ENCODE measurements at regions not wholly inside any gene's neighbourhood (a gene's known extent, or its start where the extent isn't known, plus 50 kb on each side); places are given as distances from the start of the nearest gene placed in this dataset.
"Not testable (repeated sequence)": the region's sequence is repeated elsewhere in the genome, so short reads cannot be mapped to it uniquely, and the experiment has no call there.

DNA sequence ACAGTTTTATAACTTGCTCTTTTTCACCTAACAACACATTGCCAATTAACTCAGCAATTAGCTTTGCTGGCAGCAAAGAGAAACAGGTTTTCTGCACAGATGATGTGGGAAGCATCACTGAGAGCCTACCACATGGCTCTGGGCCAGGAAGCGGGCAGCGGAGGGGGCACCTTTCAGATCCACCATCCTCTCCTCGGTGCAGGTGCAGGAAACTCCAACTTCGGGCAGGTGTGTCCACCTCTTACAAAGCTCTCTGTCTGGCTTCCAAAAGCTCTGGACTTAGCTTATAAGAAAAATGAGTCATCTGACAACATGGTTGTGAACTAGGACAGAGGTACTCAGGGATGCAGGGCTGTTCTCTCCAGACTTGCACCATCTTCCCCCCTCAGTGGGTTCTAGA is 77.0 kb downstream of the RPS6KA4 start:
- peaks cover 11% of the 10 kb centered on the region; the same call in 1 of the 2 replicates for H3K27me3 ChIP-seq (ENCODE audit: insufficient read depth, low read length)
- H3K36me3 ChIP-seq (ENCODE audit: insufficient read depth, low read length): no peaks in the 10 kb centered on the region
- H3K9me2 ChIP-seq (ENCODE audit: low read depth, low read length): no peaks in the 10 kb centered on the region
- H3K4me2 ChIP-seq (ENCODE audit: low read length): no peak overlapping the region
- H3K4me3 ChIP-seq (ENCODE audit: low read depth, low read length, poor library complexity, severe bottlenecking): no peak overlapping the region
- no peak overlapping the region for H3K9ac ChIP-seq (ENCODE audit: low read length)
- no peak overlapping the region for H3K27ac ChIP-seq (ENCODE audit: low read depth, low read length, poor library complexity, severe bottlenecking)
- H3F3A ChIP-seq (ENCODE audit: insufficient read depth, low read length): no peaks in the 10 kb centered on the region
- no peaks in the 10 kb centered on the region for H3K4me1 ChIP-seq (ENCODE audit: insufficient read depth, low read length, severe bottlenecking)
- H3K9me3 ChIP-seq (ENCODE audit: low read length): no peaks in the 10 kb centered on the region
- no peaks in the 10 kb centered on the region for H3K79me2 ChIP-seq (ENCODE audit: insufficient read depth, low read length)
- H4K20me1 ChIP-seq (ENCODE audit: insufficient read depth, low read length): no peaks in the 10 kb centered on the region
- no peak for TF ChIP-seq EZH2 (IDR thresholded peaks at IDR 0.05; ENCODE audit: borderline replicate concordance, low read length)
- H2AFZ ChIP-seq (ENCODE audit: low read length): no peak overlapping the region

DNA sequence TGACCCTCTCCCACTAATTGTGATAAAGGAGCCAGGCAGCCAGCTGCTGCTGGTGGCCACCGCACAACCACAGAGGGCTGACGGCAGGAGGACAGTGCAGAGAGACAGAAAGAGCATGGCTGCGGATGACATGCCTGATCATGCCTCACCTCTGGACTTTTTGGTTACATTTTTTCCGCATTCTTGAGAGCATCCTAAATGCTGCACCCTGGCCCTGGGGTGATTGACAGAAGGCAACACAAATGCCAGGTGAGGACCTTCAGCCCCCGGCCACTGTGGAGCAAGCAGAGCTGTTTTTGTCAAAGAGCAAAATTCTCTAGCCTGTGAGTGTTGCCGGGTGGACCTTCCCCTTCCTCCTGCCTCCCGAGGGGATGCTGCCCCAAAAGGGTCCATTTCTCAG is 78.5 kb downstream of the RPS6KA4 start:
- Histone ChIP-seq H3K27me3 (ENCODE audit: insufficient read depth, low read length) (peaks cover 5% of the 10 kb centered on the region; the same call in 1 of the 2 replicates), H3K9me2 (ENCODE audit: low read depth, low read length) (no peaks in the 10 kb centered on the region), H3K4me3 (ENCODE audit: low read depth, low read length, poor library complexity, severe bottlenecking) (no peak overlapping the region), H3K79me2 (ENCODE audit: insufficient read depth, low read length) (no peaks in the 10 kb centered on the region), H3K9ac (ENCODE audit: low read length) (no peak overlapping the region), H3K27ac (ENCODE audit: low read depth, low read length, poor library complexity, severe bottlenecking) (no peak overlapping the region), H2AFZ (ENCODE audit: low read length) (no peak overlapping the region), H3K4me1 (ENCODE audit: insufficient read depth, low read length, severe bottlenecking) (no peaks in the 10 kb centered on the region), H4K20me1 (ENCODE audit: insufficient read depth, low read length) (no peaks in the 10 kb centered on the region), H3K36me3 (ENCODE audit: insufficient read depth, low read length) (no peaks in the 10 kb centered on the region), H3K9me3 (ENCODE audit: low read length) (no peaks in the 10 kb centered on the region), H3F3A (ENCODE audit: insufficient read depth, low read length) (no peaks in the 10 kb centered on the region), H3K4me2 (ENCODE audit: low read length) (no peak overlapping the region)
- TF ChIP-seq EZH2 (IDR thresholded peaks at IDR 0.05; ENCODE audit: borderline replicate concordance, low read length): no peak
- TF ChIP-seq, protein P1, sequence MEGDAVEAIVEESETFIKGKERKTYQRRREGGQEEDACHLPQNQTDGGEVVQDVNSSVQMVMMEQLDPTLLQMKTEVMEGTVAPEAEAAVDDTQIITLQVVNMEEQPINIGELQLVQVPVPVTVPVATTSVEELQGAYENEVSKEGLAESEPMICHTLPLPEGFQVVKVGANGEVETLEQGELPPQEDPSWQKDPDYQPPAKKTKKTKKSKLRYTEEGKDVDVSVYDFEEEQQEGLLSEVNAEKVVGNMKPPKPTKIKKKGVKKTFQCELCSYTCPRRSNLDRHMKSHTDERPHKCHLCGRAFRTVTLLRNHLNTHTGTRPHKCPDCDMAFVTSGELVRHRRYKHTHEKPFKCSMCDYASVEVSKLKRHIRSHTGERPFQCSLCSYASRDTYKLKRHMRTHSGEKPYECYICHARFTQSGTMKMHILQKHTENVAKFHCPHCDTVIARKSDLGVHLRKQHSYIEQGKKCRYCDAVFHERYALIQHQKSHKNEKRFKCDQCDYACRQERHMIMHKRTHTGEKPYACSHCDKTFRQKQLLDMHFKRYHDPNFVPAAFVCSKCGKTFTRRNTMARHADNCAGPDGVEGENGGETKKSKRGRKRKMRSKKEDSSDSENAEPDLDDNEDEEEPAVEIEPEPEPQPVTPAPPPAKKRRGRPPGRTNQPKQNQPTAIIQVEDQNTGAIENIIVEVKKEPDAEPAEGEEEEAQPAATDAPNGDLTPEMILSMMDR (IDR thresholded peaks at IDR 0.05; ENCODE audit: low read length): no peak

DNA sequence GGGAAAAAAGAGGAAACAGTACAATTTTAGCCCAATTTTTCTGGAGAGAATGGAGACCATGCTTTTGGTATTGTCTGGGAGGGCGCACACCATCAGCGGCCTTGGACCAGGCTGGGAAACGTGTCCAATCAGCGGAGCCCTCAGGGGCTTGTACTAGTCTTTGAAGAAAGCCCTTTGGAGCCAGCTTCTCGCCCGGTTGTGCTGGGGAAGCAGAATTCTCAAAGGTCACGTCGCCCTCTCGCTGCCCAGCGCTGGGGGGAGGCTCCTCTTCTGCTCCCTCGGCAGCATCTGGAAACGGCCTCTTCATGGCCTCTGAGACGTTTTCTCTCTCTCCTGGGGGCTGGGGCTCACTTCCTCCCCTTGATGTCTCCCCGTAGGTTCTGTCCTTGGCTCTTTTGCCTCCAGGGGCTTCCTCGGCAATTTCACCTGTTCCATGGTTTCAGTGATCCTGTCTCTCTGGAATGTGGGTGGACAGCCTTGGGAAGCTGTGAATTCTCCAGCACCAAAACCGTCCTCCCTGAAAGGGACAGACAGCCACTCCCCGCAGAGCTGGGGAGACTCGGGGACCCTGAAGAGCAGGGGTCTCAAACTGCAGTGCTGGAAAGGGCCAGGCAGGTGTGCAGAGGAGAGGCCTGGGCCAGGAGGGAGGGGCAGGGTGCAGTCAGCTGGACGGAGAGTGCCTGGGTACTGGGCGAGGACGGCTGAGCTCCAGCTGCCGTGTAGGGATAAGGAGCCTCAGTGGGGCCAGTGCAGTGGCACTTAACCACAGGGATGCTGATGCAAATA is 80.2 kb downstream of the RPS6KA4 start:
- no peak overlapping the region for H3K4me3 ChIP-seq (ENCODE audit: low read depth, low read length, poor library complexity, severe bottlenecking)
- TF ChIP-seq EZH2 (IDR thresholded peaks at IDR 0.05; ENCODE audit: borderline replicate concordance, low read length): no peak
- TF ChIP-seq, protein P1 (IDR thresholded peaks at IDR 0.05; ENCODE audit: low read length): no peak

DNA sequence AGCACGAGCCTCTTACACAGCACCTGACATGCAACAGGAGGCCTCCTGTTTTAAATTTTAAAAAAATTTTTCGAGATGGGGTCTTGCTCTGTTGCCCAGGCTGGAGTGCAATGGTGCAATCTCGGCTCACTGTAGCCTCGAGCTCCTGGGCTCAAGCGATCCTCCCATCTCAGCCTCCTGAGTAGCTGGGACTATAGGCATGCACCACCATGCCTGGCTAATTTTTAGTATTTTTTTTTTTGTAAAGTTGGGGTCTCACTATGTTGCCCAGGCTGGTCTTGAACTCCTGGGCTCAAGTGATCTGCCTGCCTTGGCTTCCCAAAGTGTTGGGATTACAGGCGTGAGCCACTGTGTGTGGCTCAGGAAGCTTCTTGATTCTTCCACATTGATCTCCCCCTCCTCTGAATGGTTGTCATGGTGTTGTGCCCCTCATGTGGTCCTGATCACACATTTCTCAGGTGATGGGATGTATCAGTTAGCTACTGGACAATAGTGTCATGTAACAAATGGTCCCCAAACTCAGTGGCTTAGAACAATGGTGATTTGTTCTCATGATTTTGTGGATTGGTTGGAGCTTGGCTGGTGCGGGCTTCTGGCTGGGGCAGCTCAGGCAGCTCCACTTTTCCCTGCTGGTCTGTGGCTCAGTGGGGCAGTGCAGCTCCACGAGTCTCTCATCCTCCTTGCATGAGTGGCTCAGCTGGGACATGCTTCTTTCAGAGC is 81.0 kb downstream of the RPS6KA4 start:
- not testable (repeated sequence) for H3K27ac ChIP-seq (ENCODE audit: low read depth, low read length, poor library complexity, severe bottlenecking); H4K20me1 ChIP-seq (ENCODE audit: insufficient read depth, low read length); H3F3A ChIP-seq (ENCODE audit: insufficient read depth, low read length); H3K79me2 ChIP-seq (ENCODE audit: insufficient read depth, low read length); H3K4me3 ChIP-seq (ENCODE audit: low read depth, low read length, poor library complexity, severe bottlenecking); H2AFZ ChIP-seq (ENCODE audit: low read length); H3K27me3 ChIP-seq (ENCODE audit: insufficient read depth, low read length); H3K4me1 ChIP-seq (ENCODE audit: insufficient read depth, low read length, severe bottlenecking); H3K9me2 ChIP-seq (ENCODE audit: low read depth, low read length); H3K9ac ChIP-seq (ENCODE audit: low read length); H3K4me2 ChIP-seq (ENCODE audit: low read length); H3K36me3 ChIP-seq (ENCODE audit: insufficient read depth, low read length); H3K9me3 ChIP-seq (ENCODE audit: low read length)

More for the DNA sequence above, 80.2 kb downstream of the RPS6KA4 start:
- no peaks in the 10 kb centered on the region for H3F3A ChIP-seq (ENCODE audit: insufficient read depth, low read length)
- H3K9ac ChIP-seq (ENCODE audit: low read length): no peak overlapping the region
- no peaks in the 10 kb centered on the region for H3K9me2 ChIP-seq (ENCODE audit: low read depth, low read length)
- no peaks in the 10 kb centered on the region for H3K79me2 ChIP-seq (ENCODE audit: insufficient read depth, low read length)
- peaks cover 4% of the 10 kb centered on the region; the same call in 1 of the 2 replicates for H3K27me3 ChIP-seq (ENCODE audit: insufficient read depth, low read length)
- no peaks in the 10 kb centered on the region for H3K9me3 ChIP-seq (ENCODE audit: low read length)
- no peak overlapping the region for H3K27ac ChIP-seq (ENCODE audit: low read depth, low read length, poor library complexity, severe bottlenecking)
- H2AFZ ChIP-seq (ENCODE audit: low read length): no peak overlapping the region
- no peak overlapping the region for H3K4me2 ChIP-seq (ENCODE audit: low read length)
- H3K36me3 ChIP-seq (ENCODE audit: insufficient read depth, low read length): no peaks in the 10 kb centered on the region
- no peaks in the 10 kb centered on the region for H4K20me1 ChIP-seq (ENCODE audit: insufficient read depth, low read length)
- no peaks in the 10 kb centered on the region for H3K4me1 ChIP-seq (ENCODE audit: insufficient read depth, low read length, severe bottlenecking)
